ENCODE measurements at regions not wholly inside any gene's neighbourhood (a gene's known extent, or its start where the extent isn't known, plus 50 kb on each side); places are given as distances from the start of the nearest gene placed in this dataset.

GRCh38 chr6:113122060-113122459 is 735.1 kb upstream of the MARCKS start:
- H3K27ac ChIP-seq (ENCODE audit: low read length), result no peak overlapping the region

DNA sequence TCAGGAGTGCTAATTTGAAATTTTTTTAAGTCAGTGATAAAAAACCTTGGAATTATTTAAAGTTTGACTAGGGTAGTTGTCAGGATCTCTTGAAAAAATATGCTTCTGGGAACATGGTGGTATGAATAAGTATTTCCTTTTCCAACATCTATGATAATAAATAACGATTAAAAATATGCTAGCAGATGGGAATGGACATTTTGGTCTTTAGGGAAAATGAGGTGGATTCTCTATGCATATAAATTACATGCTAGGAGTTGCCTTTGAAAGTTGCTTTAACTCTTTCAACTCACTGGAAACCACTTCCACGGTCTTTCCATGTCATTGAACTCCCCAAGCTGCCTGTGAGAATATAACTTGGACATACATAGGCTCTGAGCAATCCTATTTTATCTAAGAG is 731.5 kb upstream of the MARCKS start:
- no peak overlapping the region for H3K9ac ChIP-seq (ENCODE audit: low read length)
- no peak overlapping the region for H2AFZ ChIP-seq (ENCODE audit: low read length)
- no peaks in the 10 kb centered on the region for H3K79me2 ChIP-seq (ENCODE audit: low read length)
- H3F3A ChIP-seq (ENCODE audit: insufficient read depth, low read length), result no peaks in the 10 kb centered on the region
- no peaks in the 10 kb centered on the region for H3K4me1 ChIP-seq (ENCODE audit: low read length)
- H3K9me3 ChIP-seq (replicated peaks; ENCODE audit: insufficient read depth, low read length), result no peaks in the 10 kb centered on the region
- no peak for DNase-seq
- H3K4me2 ChIP-seq (ENCODE audit: low read depth, low read length), result no peak overlapping the region
- no peak overlapping the region for H3K4me3 ChIP-seq (ENCODE audit: low read length)
- no peaks in the 10 kb centered on the region for H4K20me1 ChIP-seq (ENCODE audit: insufficient read depth, low read length)
- TF ChIP-seq EZH2 (optimal IDR thresholded peaks at IDR 0.05; ENCODE audit: low read depth, low read length) (no peak), EZH2phosphoT487 (IDR thresholded peaks at IDR 0.05; ENCODE audit: low read length) (no peak), CTCF (IDR thresholded peaks at IDR 0.05; ENCODE audit: low read length) (no peak)
- no peaks in the 10 kb centered on the region for H3K9me2 ChIP-seq (replicated peaks; ENCODE audit: insufficient read depth, low read length)
- H3K36me3 ChIP-seq (replicated peaks; ENCODE audit: insufficient read depth, low read length), result no peaks in the 10 kb centered on the region
- no peak overlapping the region for H3K27ac ChIP-seq (ENCODE audit: low read length)
- H3K27me3 ChIP-seq (replicated peaks; ENCODE audit: insufficient read depth, low read length), result no peaks in the 10 kb centered on the region

More at GRCh38 chr6:113122060-113122459, 735.1 kb upstream of the MARCKS start:
- Histone ChIP-seq H2AFZ (ENCODE audit: low read length) (no peak overlapping the region), H3F3A (ENCODE audit: insufficient read depth, low read length) (no peaks in the 10 kb centered on the region), H3K4me2 (ENCODE audit: low read depth, low read length) (no peak overlapping the region), H4K20me1 (ENCODE audit: insufficient read depth, low read length) (no peaks in the 10 kb centered on the region), H3K4me1 (ENCODE audit: low read length) (no peaks in the 10 kb centered on the region), H3K79me2 (ENCODE audit: low read length) (no peaks in the 10 kb centered on the region), H3K9me3 (replicated peaks; ENCODE audit: insufficient read depth, low read length) (no peaks in the 10 kb centered on the region), H3K4me3 (ENCODE audit: low read length) (no peak overlapping the region), H3K9ac (ENCODE audit: low read length) (no peak overlapping the region), H3K27me3 (replicated peaks; ENCODE audit: insufficient read depth, low read length) (no peaks in the 10 kb centered on the region), H3K9me2 (replicated peaks; ENCODE audit: insufficient read depth, low read length) (no peaks in the 10 kb centered on the region), H3K36me3 (replicated peaks; ENCODE audit: insufficient read depth, low read length) (no peaks in the 10 kb centered on the region)
- DNase-seq, result no peak
- TF ChIP-seq EZH2 (optimal IDR thresholded peaks at IDR 0.05; ENCODE audit: low read depth, low read length) (no peak), EZH2phosphoT487 (IDR thresholded peaks at IDR 0.05; ENCODE audit: low read length) (no peak), CTCF (IDR thresholded peaks at IDR 0.05; ENCODE audit: low read length) (no peak)

- Histone ChIP-seq H3K27me3 (replicated peaks; ENCODE audit: insufficient read depth, low read length) (no peaks in the 10 kb centered on the region), H3K9me2 (replicated peaks; ENCODE audit: insufficient read depth, low read length) (no peaks in the 10 kb centered on the region), H4K20me1 (ENCODE audit: insufficient read depth, low read length) (no peaks in the 10 kb centered on the region), H3K36me3 (replicated peaks; ENCODE audit: insufficient read depth, low read length) (no peaks in the 10 kb centered on the region), H3K9ac (ENCODE audit: low read length) (no peak overlapping the region), H3K79me2 (ENCODE audit: low read length) (no peaks in the 10 kb centered on the region), H3F3A (ENCODE audit: insufficient read depth, low read length) (no peaks in the 10 kb centered on the region), H3K4me3 (ENCODE audit: low read length) (no peak overlapping the region), H3K4me2 (ENCODE audit: low read depth, low read length) (no peak overlapping the region), H3K4me1 (ENCODE audit: low read length) (no peaks in the 10 kb centered on the region), H3K27ac (ENCODE audit: low read length) (no peak overlapping the region), H2AFZ (ENCODE audit: low read length) (no peak overlapping the region), H3K9me3 (replicated peaks; ENCODE audit: insufficient read depth, low read length) (no peaks in the 10 kb centered on the region)
- TF ChIP-seq EZH2 (optimal IDR thresholded peaks at IDR 0.05; ENCODE audit: low read depth, low read length) (no peak), EZH2phosphoT487 (IDR thresholded peaks at IDR 0.05; ENCODE audit: low read length) (no peak), CTCF (IDR thresholded peaks at IDR 0.05; ENCODE audit: low read length) (no peak)
- no peak for DNase-seq
Measured at GRCh38 chr6:113127786-113128419, 729.2 kb upstream of the MARCKS start.

Measured in MM.1S (cell line).